IMR-90 (cell line): ENCODE measurements at regions not wholly inside any gene's neighbourhood (a gene's known extent, or its start where the extent isn't known, plus 50 kb on each side); places are given as distances from the start of the nearest gene placed in this dataset.

Experiments used
- ATAC-seq: fragments of 200-7000 bp; cut with Tn5 transposase; 2 replicates; pipeline ENCODE4 v1.9.1; 2020; ENCODE audit warnings: low read depth, mild to moderate bottlenecking, moderate library complexity
- BruUV-seq: library from RNA; stranded (reverse); fragments of 400-500 nt; replicated peaks from 2 replicates; lab custom pipeline; 2021; lab: Mats Ljungman, UMichigan
- CTCF ChIA-PET: fragments of 300-600 bp; formaldehyde crosslinking; extraction: SDS; loops from one replicate; lab custom pipeline; 2021; ENCODE audit warnings: antibody characterized with exemption; lab: Yijun Ruan, JAX
- POLR2A ChIA-PET: fragments of 300-600 bp; sonication (Branson Sonifier 250); formaldehyde crosslinking; loops from one replicate; lab custom pipeline; 2022; ENCODE audit warnings: antibody characterized with exemption; ENCODE audit not compliant: unreplicated experiment; lab: Charles Lee
- DNase-seq: peaks from one replicate; pipeline ENCODE4 v3.0.0; 2013
- H2AFZ ChIP-seq: replicated peaks from 2 replicates; pipeline ENCODE3; 2013; ENCODE audit warnings: low read length, mild to moderate bottlenecking; ENCODE audit not compliant: poor library complexity
- H2AK5ac ChIP-seq: 2 replicates; pipeline ENCODE4 v1.6.1; 2013; ENCODE audit warnings: low read depth, low read length, inconsistent platforms
- H2AK9ac ChIP-seq: replicated peaks from 2 replicates; pipeline ENCODE3; 2013; ENCODE audit warnings: mild to moderate bottlenecking, low read depth, low read length, moderate library complexity; ENCODE audit not compliant: poor library complexity
- H2BK120ac ChIP-seq: 2 replicates; pipeline ENCODE4 v1.6.1; 2013; ENCODE audit warnings: low read depth, low read length, inconsistent platforms
- H2BK15ac ChIP-seq: 3 replicates; pipeline ENCODE4 v1.6.1; 2013; ENCODE audit warnings: low read depth, low read length, inconsistent platforms
- H2BK20ac ChIP-seq: 2 replicates; pipeline ENCODE4 v1.6.1; 2013; ENCODE audit warnings: low read depth, mild to moderate bottlenecking, inconsistent platforms, low read length, moderate library complexity
- H2BK5ac ChIP-seq: 2 replicates; pipeline ENCODE4 v1.6.1; 2013; ENCODE audit warnings: mild to moderate bottlenecking, low read depth, low read length, inconsistent platforms; ENCODE audit not compliant: poor library complexity, severe bottlenecking
- H3K14ac ChIP-seq: replicated peaks from 2 replicates; pipeline ENCODE4 v1.6.1; 2013; ENCODE audit warnings: low read depth, low read length, inconsistent platforms
- H3K18ac ChIP-seq: 2 replicates; pipeline ENCODE4 v1.6.1; 2013; ENCODE audit warnings: low read depth, low read length, control low read depth
- H3K23ac ChIP-seq: 2 replicates; pipeline ENCODE4 v1.6.1; 2013; ENCODE audit warnings: low read depth, low read length, inconsistent platforms
- H3K27ac ChIP-seq: 2 replicates; pipeline ENCODE4 v1.5.1; 2013; ENCODE audit warnings: mild to moderate bottlenecking, control low read depth, low read length; ENCODE audit not compliant: insufficient read depth
- H3K27me3 ChIP-seq: 2 replicates; pipeline ENCODE4 v1.6.1; 2013; ENCODE audit warnings: low read length; ENCODE audit not compliant: control insufficient read depth, insufficient read depth
- H3K36me3 ChIP-seq: 2 replicates; pipeline ENCODE4 v1.6.1; 2013; ENCODE audit warnings: low read length, mixed read lengths; ENCODE audit not compliant: control insufficient read depth, insufficient read depth
- H3K4ac ChIP-seq: 2 replicates; pipeline ENCODE4 v1.6.1; 2013; ENCODE audit warnings: low read depth, low read length, inconsistent platforms
- H3K4me1 ChIP-seq: 2 replicates; pipeline ENCODE4 v1.6.1; 2013; ENCODE audit warnings: low read length, mixed read lengths; ENCODE audit not compliant: control insufficient read depth, insufficient read depth
- H3K4me2 ChIP-seq: 2 replicates; pipeline ENCODE4 v1.6.1; 2013; ENCODE audit warnings: low read depth, mild to moderate bottlenecking, control low read depth, low read length, moderate library complexity
- H3K4me3 ChIP-seq: 2 replicates; pipeline ENCODE4 v1.5.1; 2013; ENCODE audit warnings: low read depth, mild to moderate bottlenecking, control low read depth, low read length, moderate library complexity; ENCODE audit not compliant: insufficient read depth
- H3K56ac ChIP-seq: 2 replicates; pipeline ENCODE4 v1.6.1; 2013; ENCODE audit warnings: low read length, inconsistent platforms; ENCODE audit not compliant: insufficient read depth; ENCODE audit errors: extremely low read depth
- H3K79me1 ChIP-seq, 2 experiments: 2 replicates each; pipeline ENCODE4 v1.6.1; 2013; ENCODE audit warnings: low read length in 2 of 2, inconsistent platforms in 1 of 2, low read depth in 1 of 2
- H3K9ac ChIP-seq: 2 replicates; pipeline ENCODE4 v1.6.1; 2013; ENCODE audit warnings: low read depth, low read length, control low read depth
- H3K9me1 ChIP-seq: 2 replicates; pipeline ENCODE4 v1.6.1; 2013; ENCODE audit warnings: low read length, inconsistent platforms; ENCODE audit not compliant: insufficient read depth
- H3K9me3 ChIP-seq: 2 replicates; pipeline ENCODE4 v1.6.1; 2013; ENCODE audit warnings: low read length; ENCODE audit not compliant: control insufficient read depth, insufficient read depth
- H4K20me1 ChIP-seq: 2 replicates; pipeline ENCODE4 v1.6.1; 2013; ENCODE audit warnings: low read length, inconsistent platforms; ENCODE audit not compliant: insufficient read depth
- H4K5ac ChIP-seq: 2 replicates; pipeline ENCODE4 v1.6.1; 2013; ENCODE audit warnings: mild to moderate bottlenecking, low read depth, low read length, control low read depth
- H4K8ac ChIP-seq, 2 experiments: 2 replicates each; pipeline ENCODE4 v1.6.1; 2013; ENCODE audit warnings: low read depth in 2 of 2, low read length in 2 of 2, control low read depth in 1 of 2, inconsistent platforms in 1 of 2
- H4K91ac ChIP-seq: 2 replicates; pipeline ENCODE4 v1.6.1; 2013; ENCODE audit warnings: low read depth, low read length, inconsistent platforms; ENCODE audit not compliant: insufficient read depth
- BHLHE40 ChIP-seq: fragments of 150-350 bp; IDR thresholded peaks from 2 replicates; pipeline ENCODE4 v1.6.1; 2016; ENCODE audit warnings: mild to moderate bottlenecking, low read depth, low read length
- CHD1 ChIP-seq: IDR thresholded peaks from 2 replicates; pipeline ENCODE4 v1.6.1; 2012; ENCODE audit warnings: low read depth, low read length, improper control_type of control experiment
- ELK1 ChIP-seq: fragments of 150-350 bp; IDR thresholded peaks from 2 replicates; pipeline ENCODE4 v1.6.1; 2016; ENCODE audit warnings: low read depth, mild to moderate bottlenecking, low read length, moderate library complexity, borderline replicate concordance
- FOS ChIP-seq: fragments of 150-350 bp; IDR thresholded peaks from 2 replicates; pipeline ENCODE4 v1.6.1; 2016; ENCODE audit warnings: low read depth, low read length
- MAFK ChIP-seq: IDR thresholded peaks from 2 replicates; pipeline ENCODE4 v1.6.1; 2012; ENCODE audit warnings: low read depth, low read length, improper control_type of control experiment
- MAZ ChIP-seq: IDR thresholded peaks from 2 replicates; pipeline ENCODE4 v1.6.1; 2012; ENCODE audit warnings: low read depth, mild to moderate bottlenecking, low read length, improper control_type of control experiment, moderate library complexity, borderline replicate concordance
- MXI1 ChIP-seq: IDR thresholded peaks from 2 replicates; pipeline ENCODE4 v1.6.1; 2012; ENCODE audit warnings: low read depth, mild to moderate bottlenecking, low read length, moderate library complexity, borderline replicate concordance
- NFE2L2 ChIP-seq: fragments of 150-350 bp; IDR thresholded peaks from 2 replicates; pipeline ENCODE4 v1.6.1; 2016; ENCODE audit warnings: low read depth, mild to moderate bottlenecking, low read length
- RCOR1 ChIP-seq: IDR thresholded peaks from 2 replicates; pipeline ENCODE4 v1.6.1; 2012; ENCODE audit warnings: mild to moderate bottlenecking, low read length, improper control_type of control experiment; ENCODE audit not compliant: insufficient replicate concordance
- RFX5 ChIP-seq: IDR thresholded peaks from 2 replicates; pipeline ENCODE4 v1.8.0; 2012; ENCODE audit warnings: low read depth, mild to moderate bottlenecking, low read length, moderate library complexity
- SMC3 ChIP-seq: fragments of 150-350 bp; IDR thresholded peaks from 2 replicates; pipeline ENCODE4 v1.6.1; 2016; ENCODE audit warnings: low read depth, mild to moderate bottlenecking, antibody characterized with exemption, low read length, moderate library complexity
- WGBS, 2 experiments: methylation state at CpG; one replicate each; pipeline versions ENCODE4 v1.1.5 to v1.1.7; 2013; ENCODE audit warnings: missing lambda C conversion rate in 2 of 2; ENCODE audit not compliant: insufficient read length in 1 of 2; ENCODE audit errors: extremely low coverage in 2 of 2; 5-methylcytosine and 5-hydroxymethylcytosine counted together
- dilution Hi-C: fragments of 300-500 bp; cut with HindIII; formaldehyde crosslinking; loops from one replicate; pipeline ENCODE4 v1.14.3; 2018; ENCODE audit warnings: low sequenced_read_pairs; ENCODE audit not compliant: unreplicated experiment
- in situ Hi-C: fragments of 300-500 bp; cut with MboI; formaldehyde crosslinking; loops from 3 replicates; pipeline ENCODE4 v1.14.3; 2019; ENCODE audit warnings: low sequenced_read_pairs, inconsistent platforms, mixed read lengths
- intact Hi-C: fragments of 100-400 bp; cut with micrococcal nuclease; formaldehyde crosslinking; loops from 2 replicates; pipeline ENCODE4 v1.10.0; 2022

- H4K8ac ChIP-seq, result no peak overlapping the region
- TF ChIP-seq MXI1 (no peak), MAZ (no peak), MAFK (no peak), FOS (no peak), RCOR1 (no peak), RFX5 (no peak), ELK1 (no peak), SMC3 (no peak), NFE2L2 (no peak), CHD1 (no peak), BHLHE40 (no peak)
- no peak overlapping the region for H3K27ac ChIP-seq
- H3K4me1 ChIP-seq, result no peaks in the 10 kb centered on the region
- no peak overlapping the region for H2AFZ ChIP-seq
- no peak overlapping the region for H3K56ac ChIP-seq
- H3K36me3 ChIP-seq, result no peaks in the 10 kb centered on the region
- no TSS peak for BruUV-seq
- POLR2A ChIA-PET, result no interaction called here
- no peak overlapping the region for H3K4ac ChIP-seq
- in situ Hi-C loops (no loop called here), intact Hi-C loops (no loop called here), dilution Hi-C loops (no loop called here)
- H3K79me1 ChIP-seq, result no peaks in the 10 kb centered on the region
- no peak overlapping the region for H3K14ac ChIP-seq
- H2BK20ac ChIP-seq, result no peak overlapping the region
- DNase-seq (no peak), ATAC-seq (no peak)
- CTCF ChIA-PET, result no interaction called here
- H2BK120ac ChIP-seq, result no peak overlapping the region
- no peak overlapping the region for H2AK5ac ChIP-seq
- no peak overlapping the region for H3K4me2 ChIP-seq
- H3K4me3 ChIP-seq, result no peak overlapping the region
- no peak overlapping the region for H2BK15ac ChIP-seq
- H3K9ac ChIP-seq, result no peak overlapping the region
- H3K18ac ChIP-seq, result no peak overlapping the region
- no peaks in the 10 kb centered on the region for H4K20me1 ChIP-seq
- H2BK5ac ChIP-seq, result no peak overlapping the region
- no peak overlapping the region for H3K23ac ChIP-seq
- H3K9me3 ChIP-seq, result no peaks in the 10 kb centered on the region
- WGBS, 2 experiments, result no CpG with 5 or more reads among the region's 3 CpGs
- H3K27me3 ChIP-seq, result peaks cover 8% of the 10 kb centered on the region
- H2AK9ac ChIP-seq, result no peak overlapping the region
- H4K5ac ChIP-seq, result no peak overlapping the region
- no peaks in the 10 kb centered on the region for H3K9me1 ChIP-seq
- H4K91ac ChIP-seq, result no peak overlapping the region
Measured at GRCh38 chr2:204051984-204052556, 115.5 kb downstream of the ICOS start.
